HEK293 (cell line): ENCODE measurements at regions not wholly inside any gene's neighbourhood (a gene's known extent, or its start where the extent isn't known, plus 50 kb on each side); places are given as distances from the start of the nearest gene placed in this dataset.

Experiments used
- CTCF ChIA-PET: fragments of 350-600 bp; formaldehyde crosslinking; extraction: SDS; loops from one replicate; lab custom pipeline; 2021; ENCODE audit warnings: antibody characterized with exemption; lab: Yijun Ruan, JAX
- POLR2A ChIA-PET: fragments of 300-600 bp; formaldehyde crosslinking; extraction: SDS; loops from one replicate; lab custom pipeline; 2020; ENCODE audit warnings: antibody characterized with exemption, inconsistent platforms; lab: Yijun Ruan, JAX
- H3K27ac ChIP-seq: fragments of 200-500 bp; sonication (Bioruptor generic); 2 replicates; pipeline ENCODE4 v1.5.1; 2014; ENCODE audit warnings: low read depth, low read length, control low read depth, inconsistent platforms; ENCODE audit errors: extremely low read depth
- H3K36me3 ChIP-seq, 2 experiments: fragments of 200-500 bp in 1 of 2; sonication (Bioruptor generic) in 1 of 2; 1 replicate in 1 of 2; 2 replicates in 1 of 2; pipeline ENCODE4 v1.5.1; 2014 to 2017; ENCODE audit warnings: inconsistent platforms in 2 of 2, low read length in 2 of 2; ENCODE audit not compliant: control insufficient read depth in 2 of 2, insufficient read depth in 1 of 2
- H3K4me1 ChIP-seq: fragments of 200-500 bp; sonication (Bioruptor generic); 2 replicates; pipeline ENCODE4 v1.5.1; 2014; ENCODE audit warnings: mild to moderate bottlenecking, low read length, inconsistent platforms; ENCODE audit not compliant: control insufficient read depth, insufficient read depth
- H3K4me3 ChIP-seq: 2 replicates; pipeline ENCODE4 v1.5.1; 2011; ENCODE audit warnings: low read depth, mild to moderate bottlenecking, control low read depth, low read length, moderate library complexity
- H3K9me3 ChIP-seq: fragments of 200-500 bp; sonication (Bioruptor generic); 2 replicates; pipeline ENCODE4 v1.5.1; 2014; ENCODE audit warnings: low read depth, low read length, inconsistent platforms; ENCODE audit not compliant: control insufficient read depth, insufficient read depth
- GLI2 ChIP-seq: fragments of 450-650 bp; formaldehyde crosslinking; IDR thresholded peaks from 2 replicates; pipeline ENCODE4; 2017; ENCODE audit warnings: missing biosample characterization, missing genetic modification characterization, low read depth, borderline replicate concordance
- KLF1 ChIP-seq: fragments of 450-650 bp; formaldehyde crosslinking; IDR thresholded peaks from 2 replicates; pipeline ENCODE4 v1.5.1; 2016; ENCODE audit warnings: missing biosample characterization, missing genetic modification characterization
- ZFP3 ChIP-seq: fragments of 450-650 bp; formaldehyde crosslinking; IDR thresholded peaks from 2 replicates; pipeline ENCODE4 v1.5.1; 2016; ENCODE audit warnings: low read depth, missing biosample characterization, missing genetic modification characterization
- ZNF133 ChIP-seq: fragments of 450-650 bp; formaldehyde crosslinking; IDR thresholded peaks from 2 replicates; pipeline ENCODE4 v1.5.1; 2016; ENCODE audit warnings: missing biosample characterization, missing genetic modification characterization
- ZNF138 ChIP-seq: fragments of 450-650 bp; formaldehyde crosslinking; IDR thresholded peaks from 2 replicates; pipeline ENCODE4 v1.5.1; 2016; ENCODE audit warnings: missing biosample characterization, missing genetic modification characterization, borderline replicate concordance
- ZNF155 ChIP-seq: fragments of 450-650 bp; formaldehyde crosslinking; IDR thresholded peaks from 2 replicates; pipeline ENCODE4 v1.5.1; 2016; ENCODE audit warnings: missing biosample characterization, missing genetic modification characterization
- ZNF211 ChIP-seq: fragments of 450-650 bp; formaldehyde crosslinking; IDR thresholded peaks from 2 replicates; pipeline ENCODE4 v1.5.1; 2016; ENCODE audit warnings: low read depth, missing biosample characterization, missing genetic modification characterization
- ZNF239 ChIP-seq: fragments of 450-650 bp; formaldehyde crosslinking; IDR thresholded peaks from 2 replicates; pipeline ENCODE4 v1.5.1; 2016; ENCODE audit warnings: missing biosample characterization, missing genetic modification characterization
- ZNF335 ChIP-seq: fragments of 450-650 bp; formaldehyde crosslinking; conservative IDR thresholded peaks from 2 replicates; pipeline ENCODE4 v1.5.1; 2016; ENCODE audit warnings: missing biosample characterization, missing genetic modification characterization
- ZNF341 ChIP-seq: fragments of 450-650 bp; formaldehyde crosslinking; IDR thresholded peaks from 2 replicates; pipeline ENCODE4; 2016; ENCODE audit warnings: low read depth, missing biosample characterization, missing genetic modification characterization
- ZNF394 ChIP-seq: fragments of 450-650 bp; formaldehyde crosslinking; IDR thresholded peaks from 2 replicates; pipeline ENCODE4 v1.5.1; 2016; ENCODE audit warnings: missing biosample characterization, missing genetic modification characterization, mild to moderate bottlenecking, moderate library complexity, borderline replicate concordance
- ZNF426 ChIP-seq: fragments of 450-650 bp; formaldehyde crosslinking; IDR thresholded peaks from 2 replicates; pipeline ENCODE4 v1.5.1; 2017; ENCODE audit warnings: missing biosample characterization, missing genetic modification characterization, mild to moderate bottlenecking, inconsistent platforms, moderate library complexity
- ZNF510 ChIP-seq: fragments of 450-650 bp; formaldehyde crosslinking; IDR thresholded peaks from 2 replicates; pipeline ENCODE4 v1.5.1; 2018; ENCODE audit warnings: mild to moderate bottlenecking, missing genetic modification characterization, missing biosample characterization; ENCODE audit not compliant: insufficient replicate concordance
- ZNF514 ChIP-seq: fragments of 450-650 bp; formaldehyde crosslinking; IDR thresholded peaks from 2 replicates; pipeline ENCODE4 v1.5.1; 2016; ENCODE audit warnings: missing biosample characterization, missing genetic modification characterization
- ZNF549 ChIP-seq: fragments of 450-650 bp; IDR thresholded peaks from 2 replicates; pipeline ENCODE4 v1.5.1; 2018; ENCODE audit warnings: missing biosample characterization, missing genetic modification characterization, mild to moderate bottlenecking, inconsistent platforms, moderate library complexity
- ZNF561 ChIP-seq: fragments of 450-650 bp; IDR thresholded peaks from 2 replicates; pipeline ENCODE4 v1.5.1; 2018; ENCODE audit warnings: missing biosample characterization, missing genetic modification characterization, borderline replicate concordance
- ZNF596 ChIP-seq: fragments of 450-650 bp; IDR thresholded peaks from 2 replicates; pipeline ENCODE4 v1.5.0; 2018; ENCODE audit warnings: missing biosample characterization, mild to moderate bottlenecking, missing genetic modification characterization, moderate library complexity
- ZNF626 ChIP-seq: fragments of 450-650 bp; sonication (Bioruptor Pico); formaldehyde crosslinking; IDR thresholded peaks from 2 replicates; pipeline ENCODE4 v1.5.1; 2018; ENCODE audit warnings: missing biosample characterization, missing genetic modification characterization, inconsistent platforms
- ZSCAN30 ChIP-seq: fragments of 450-650 bp; IDR thresholded peaks from 2 replicates; pipeline ENCODE4 v1.5.1; 2018; ENCODE audit warnings: missing biosample characterization, mild to moderate bottlenecking, missing genetic modification characterization, moderate library complexity
- TF ChIP-seq, protein P1 (sequence below): fragments of 450-650 bp; formaldehyde crosslinking; IDR thresholded peaks from 2 replicates; pipeline ENCODE4 v1.5.0; 2017; ENCODE audit warnings: missing biosample characterization, missing genetic modification characterization, borderline replicate concordance
- TF ChIP-seq, protein P2 (sequence below): fragments of 450-650 bp; formaldehyde crosslinking; IDR thresholded peaks from 2 replicates; pipeline ENCODE4 v1.5.1; 2016; ENCODE audit warnings: missing biosample characterization, missing genetic modification characterization, low read depth
- TF ChIP-seq, protein P3 (sequence below): fragments of 450-650 bp; formaldehyde crosslinking; IDR thresholded peaks from 2 replicates; pipeline ENCODE4 v1.5.1; 2016; ENCODE audit warnings: missing biosample characterization, missing genetic modification characterization
- TF ChIP-seq, protein P4 (sequence below): fragments of 450-650 bp; formaldehyde crosslinking; IDR thresholded peaks from 2 replicates; pipeline ENCODE4; 2016; ENCODE audit warnings: missing biosample characterization, missing genetic modification characterization
- TF ChIP-seq, protein P5 (sequence below): fragments of 450-650 bp; formaldehyde crosslinking; IDR thresholded peaks from 2 replicates; pipeline ENCODE4 v1.5.1; 2016; ENCODE audit warnings: missing biosample characterization, missing genetic modification characterization
- TF ChIP-seq, protein P6 (sequence below): fragments of 450-650 bp; formaldehyde crosslinking; IDR thresholded peaks from 2 replicates; pipeline ENCODE4 v1.5.1; 2016; ENCODE audit warnings: missing biosample characterization, missing genetic modification characterization

DNA sequence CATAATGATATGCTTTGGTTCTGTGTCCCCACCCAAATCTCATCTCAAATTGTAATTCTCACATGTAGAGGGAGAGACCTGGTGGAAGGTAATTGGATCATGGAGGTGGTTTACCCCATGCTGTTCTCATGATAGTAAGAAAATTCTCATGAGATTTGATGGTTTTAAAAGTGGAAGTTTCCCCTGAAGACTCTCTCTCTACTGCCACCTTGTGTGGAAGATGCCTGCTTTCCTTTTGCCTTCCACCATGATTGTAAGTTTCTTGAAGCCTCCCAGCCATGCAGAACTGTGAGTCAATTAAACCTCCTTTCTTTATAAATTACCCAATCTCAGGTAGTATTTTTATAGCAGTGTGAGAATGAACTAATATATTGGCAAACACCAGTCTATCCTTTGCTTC, 260.4 kb upstream of the PPFIA2 start:
- ChIA-PET POLR2A (no interaction called here), CTCF (no interaction called here)
- TF ChIP-seq ZNF596 (no peak), ZNF211 (tag by site-specific recombination) (no peak), ZNF514 (tag by site-specific recombination) (no peak), ZNF341 (tag by site-specific recombination) (no peak), KLF1 (tag by site-specific recombination) (no peak), ZNF510 (tag by site-specific recombination) (no peak)
- TF ChIP-seq, protein P1, sequence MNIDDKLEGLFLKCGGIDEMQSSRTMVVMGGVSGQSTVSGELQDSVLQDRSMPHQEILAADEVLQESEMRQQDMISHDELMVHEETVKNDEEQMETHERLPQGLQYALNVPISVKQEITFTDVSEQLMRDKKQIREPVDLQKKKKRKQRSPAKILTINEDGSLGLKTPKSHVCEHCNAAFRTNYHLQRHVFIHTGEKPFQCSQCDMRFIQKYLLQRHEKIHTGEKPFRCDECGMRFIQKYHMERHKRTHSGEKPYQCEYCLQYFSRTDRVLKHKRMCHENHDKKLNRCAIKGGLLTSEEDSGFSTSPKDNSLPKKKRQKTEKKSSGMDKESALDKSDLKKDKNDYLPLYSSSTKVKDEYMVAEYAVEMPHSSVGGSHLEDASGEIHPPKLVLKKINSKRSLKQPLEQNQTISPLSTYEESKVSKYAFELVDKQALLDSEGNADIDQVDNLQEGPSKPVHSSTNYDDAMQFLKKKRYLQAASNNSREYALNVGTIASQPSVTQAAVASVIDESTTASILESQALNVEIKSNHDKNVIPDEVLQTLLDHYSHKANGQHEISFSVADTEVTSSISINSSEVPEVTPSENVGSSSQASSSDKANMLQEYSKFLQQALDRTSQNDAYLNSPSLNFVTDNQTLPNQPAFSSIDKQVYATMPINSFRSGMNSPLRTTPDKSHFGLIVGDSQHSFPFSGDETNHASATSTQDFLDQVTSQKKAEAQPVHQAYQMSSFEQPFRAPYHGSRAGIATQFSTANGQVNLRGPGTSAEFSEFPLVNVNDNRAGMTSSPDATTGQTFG = no peak
- TF ChIP-seq, protein P2, sequence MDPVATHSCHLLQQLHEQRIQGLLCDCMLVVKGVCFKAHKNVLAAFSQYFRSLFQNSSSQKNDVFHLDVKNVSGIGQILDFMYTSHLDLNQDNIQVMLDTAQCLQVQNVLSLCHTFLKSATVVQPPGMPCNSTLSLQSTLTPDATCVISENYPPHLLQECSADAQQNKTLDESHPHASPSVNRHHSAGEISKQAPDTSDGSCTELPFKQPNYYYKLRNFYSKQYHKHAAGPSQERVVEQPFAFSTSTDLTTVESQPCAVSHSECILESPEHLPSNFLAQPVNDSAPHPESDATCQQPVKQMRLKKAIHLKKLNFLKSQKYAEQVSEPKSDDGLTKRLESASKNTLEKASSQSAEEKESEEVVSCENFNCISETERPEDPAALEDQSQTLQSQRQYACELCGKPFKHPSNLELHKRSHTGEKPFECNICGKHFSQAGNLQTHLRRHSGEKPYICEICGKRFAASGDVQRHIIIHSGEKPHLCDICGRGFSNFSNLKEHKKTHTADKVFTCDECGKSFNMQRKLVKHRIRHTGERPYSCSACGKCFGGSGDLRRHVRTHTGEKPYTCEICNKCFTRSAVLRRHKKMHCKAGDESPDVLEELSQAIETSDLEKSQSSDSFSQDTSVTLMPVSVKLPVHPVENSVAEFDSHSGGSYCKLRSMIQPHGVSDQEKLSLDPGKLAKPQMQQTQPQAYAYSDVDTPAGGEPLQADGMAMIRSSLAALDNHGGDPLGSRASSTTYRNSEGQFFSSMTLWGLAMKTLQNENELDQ (tag by site-specific recombination) = no peak
- TF ChIP-seq, protein P3, sequence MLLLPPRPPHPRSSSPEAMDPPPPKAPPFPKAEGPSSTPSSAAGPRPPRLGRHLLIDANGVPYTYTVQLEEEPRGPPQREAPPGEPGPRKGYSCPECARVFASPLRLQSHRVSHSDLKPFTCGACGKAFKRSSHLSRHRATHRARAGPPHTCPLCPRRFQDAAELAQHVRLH (tag by site-specific recombination) = no peak
- TF ChIP-seq, protein P4, sequence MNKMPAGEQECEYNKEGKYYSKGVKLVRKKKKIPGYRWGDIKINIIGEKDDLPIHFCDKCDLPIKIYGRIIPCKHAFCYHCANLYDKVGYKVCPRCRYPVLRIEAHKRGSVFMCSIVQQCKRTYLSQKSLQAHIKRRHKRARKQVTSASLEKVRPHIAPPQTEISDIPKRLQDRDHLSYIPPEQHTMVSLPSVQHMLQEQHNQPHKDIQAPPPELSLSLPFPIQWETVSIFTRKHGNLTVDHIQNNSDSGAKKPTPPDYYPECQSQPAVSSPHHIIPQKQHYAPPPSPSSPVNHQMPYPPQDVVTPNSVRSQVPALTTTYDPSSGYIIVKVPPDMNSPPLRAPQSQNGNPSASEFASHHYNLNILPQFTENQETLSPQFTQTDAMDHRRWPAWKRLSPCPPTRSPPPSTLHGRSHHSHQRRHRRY (tag by site-specific recombination) = no peak

DNA sequence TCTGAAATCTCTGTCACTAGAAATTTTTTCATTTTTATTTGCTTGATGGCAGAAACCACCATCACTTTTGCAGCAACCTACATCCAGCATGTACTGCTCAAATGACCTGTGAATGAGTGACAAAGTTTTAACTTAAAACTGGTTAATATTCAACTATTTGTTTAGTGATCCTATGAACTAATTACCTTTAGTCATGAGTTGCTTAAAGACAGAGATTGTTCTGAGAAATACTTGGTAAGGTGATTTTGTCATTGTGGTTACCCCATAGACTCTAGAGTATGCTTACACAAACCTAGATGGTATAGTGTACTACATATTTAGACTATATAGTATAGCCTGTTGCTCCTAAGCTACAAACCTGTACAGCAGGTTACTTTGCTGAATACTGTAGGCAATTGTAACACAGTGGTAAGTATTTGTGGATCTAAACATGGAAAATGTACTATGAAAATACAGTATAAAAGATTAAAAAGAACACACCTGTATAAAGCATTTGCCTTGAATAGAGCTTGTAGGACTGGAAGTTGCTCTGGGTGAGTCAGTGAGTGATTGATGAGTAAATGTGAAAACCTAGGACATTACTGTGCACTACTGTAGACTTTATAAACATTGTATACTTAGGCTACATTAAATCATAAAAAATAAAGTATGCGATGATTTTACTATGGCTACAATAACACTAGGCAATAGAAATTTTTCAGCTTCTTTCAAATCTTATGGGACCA, 256.6 kb upstream of the PPFIA2 start:
- ChIA-PET POLR2A (no interaction called here), CTCF (no interaction called here)
- H3K9me3 ChIP-seq = no peaks in the 10 kb centered on the region
- no peak overlapping the region for H3K4me3 ChIP-seq
- H3K36me3 ChIP-seq = no peaks in the 10 kb centered on the region
- no peak overlapping the region for H3K27ac ChIP-seq
- H3K4me1 ChIP-seq = no peaks in the 10 kb centered on the region
- TF ChIP-seq ZNF549 (tag by site-specific recombination) = no peak
- TF ChIP-seq ZNF335 (tag by site-specific recombination) = no peak
- TF ChIP-seq ZNF138 (tag by site-specific recombination) = no peak
- TF ChIP-seq, protein P5, sequence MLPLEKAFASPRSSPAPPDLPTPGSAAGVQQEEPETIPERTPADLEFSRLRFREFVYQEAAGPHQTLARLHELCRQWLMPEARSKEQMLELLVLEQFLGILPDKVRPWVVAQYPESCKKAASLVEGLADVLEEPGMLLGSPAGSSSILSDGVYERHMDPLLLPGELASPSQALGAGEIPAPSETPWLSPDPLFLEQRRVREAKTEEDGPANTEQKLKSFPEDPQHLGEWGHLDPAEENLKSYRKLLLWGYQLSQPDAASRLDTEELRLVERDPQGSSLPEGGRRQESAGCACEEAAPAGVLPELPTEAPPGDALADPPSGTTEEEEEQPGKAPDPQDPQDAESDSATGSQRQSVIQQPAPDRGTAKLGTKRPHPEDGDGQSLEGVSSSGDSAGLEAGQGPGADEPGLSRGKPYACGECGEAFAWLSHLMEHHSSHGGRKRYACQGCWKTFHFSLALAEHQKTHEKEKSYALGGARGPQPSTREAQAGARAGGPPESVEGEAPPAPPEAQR (tag by site-specific recombination) = no peak
- no peak for TF ChIP-seq ZNF561
- TF ChIP-seq ZNF426 (tag by site-specific recombination) = no peak
- TF ChIP-seq ZNF239 (tag by site-specific recombination) = no peak
- TF ChIP-seq ZNF155 (tag by site-specific recombination) = no peak
- no peak for TF ChIP-seq GLI2 (tag by site-specific recombination)
- no peak for TF ChIP-seq ZSCAN30
- TF ChIP-seq ZNF133 (tag by site-specific recombination) = no peak
- no peak for TF ChIP-seq ZNF394 (tag by site-specific recombination)
- TF ChIP-seq, protein P6, sequence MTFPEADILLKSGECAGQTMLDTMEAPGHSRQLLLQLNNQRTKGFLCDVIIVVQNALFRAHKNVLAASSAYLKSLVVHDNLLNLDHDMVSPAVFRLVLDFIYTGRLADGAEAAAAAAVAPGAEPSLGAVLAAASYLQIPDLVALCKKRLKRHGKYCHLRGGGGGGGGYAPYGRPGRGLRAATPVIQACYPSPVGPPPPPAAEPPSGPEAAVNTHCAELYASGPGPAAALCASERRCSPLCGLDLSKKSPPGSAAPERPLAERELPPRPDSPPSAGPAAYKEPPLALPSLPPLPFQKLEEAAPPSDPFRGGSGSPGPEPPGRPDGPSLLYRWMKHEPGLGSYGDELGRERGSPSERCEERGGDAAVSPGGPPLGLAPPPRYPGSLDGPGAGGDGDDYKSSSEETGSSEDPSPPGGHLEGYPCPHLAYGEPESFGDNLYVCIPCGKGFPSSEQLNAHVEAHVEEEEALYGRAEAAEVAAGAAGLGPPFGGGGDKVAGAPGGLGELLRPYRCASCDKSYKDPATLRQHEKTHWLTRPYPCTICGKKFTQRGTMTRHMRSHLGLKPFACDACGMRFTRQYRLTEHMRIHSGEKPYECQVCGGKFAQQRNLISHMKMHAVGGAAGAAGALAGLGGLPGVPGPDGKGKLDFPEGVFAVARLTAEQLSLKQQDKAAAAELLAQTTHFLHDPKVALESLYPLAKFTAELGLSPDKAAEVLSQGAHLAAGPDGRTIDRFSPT (tag by site-specific recombination) = no peak
- TF ChIP-seq ZFP3 (tag by site-specific recombination) = no peak
- TF ChIP-seq ZNF626 (tag by site-specific recombination) = no peak

More for the DNA sequence above, 260.4 kb upstream of the PPFIA2 start:
- Histone ChIP-seq H3K27ac (no peak overlapping the region), H3K4me3 (no peak overlapping the region), H3K4me1 (no peaks in the 10 kb centered on the region), H3K9me3 (no peaks in the 10 kb centered on the region), H3K36me3 (no peaks in the 10 kb centered on the region)
